ENCODE measurements at regions not wholly inside any gene's neighbourhood (a gene's known extent, or its start where the extent isn't known, plus 50 kb on each side); places are given as distances from the start of the nearest gene placed in this dataset.

DNA sequence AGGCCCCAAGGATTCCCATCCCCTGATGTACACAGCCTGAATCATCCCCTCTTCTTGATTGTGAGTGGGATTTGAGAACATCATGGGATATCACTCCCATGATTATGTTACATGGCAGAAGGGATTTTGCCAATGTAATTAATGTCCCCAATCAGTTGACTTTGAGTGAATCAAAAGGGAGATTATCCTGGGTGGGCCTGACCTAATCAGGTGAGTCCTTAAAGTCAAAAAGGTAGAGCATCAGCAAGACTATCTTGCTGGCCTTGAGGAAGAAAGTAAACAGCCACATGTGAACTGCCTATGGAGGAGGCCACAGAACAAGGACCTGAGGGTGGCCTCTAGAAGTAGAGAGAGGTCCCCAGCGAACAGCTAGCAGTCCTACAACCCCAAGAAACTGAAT, 203.1 kb upstream of the ATP6AP2 start:
- TF ChIP-seq MXI1 (conservative IDR thresholded peaks at IDR 0.05; ENCODE audit: poor library complexity, severe bottlenecking) (no peak), RAD21 (conservative IDR thresholded peaks at IDR 0.05) (no peak), POLR2AphosphoS5 (IDR thresholded peaks at IDR 0.05) (no peak)
- TF ChIP-seq, protein P1, sequence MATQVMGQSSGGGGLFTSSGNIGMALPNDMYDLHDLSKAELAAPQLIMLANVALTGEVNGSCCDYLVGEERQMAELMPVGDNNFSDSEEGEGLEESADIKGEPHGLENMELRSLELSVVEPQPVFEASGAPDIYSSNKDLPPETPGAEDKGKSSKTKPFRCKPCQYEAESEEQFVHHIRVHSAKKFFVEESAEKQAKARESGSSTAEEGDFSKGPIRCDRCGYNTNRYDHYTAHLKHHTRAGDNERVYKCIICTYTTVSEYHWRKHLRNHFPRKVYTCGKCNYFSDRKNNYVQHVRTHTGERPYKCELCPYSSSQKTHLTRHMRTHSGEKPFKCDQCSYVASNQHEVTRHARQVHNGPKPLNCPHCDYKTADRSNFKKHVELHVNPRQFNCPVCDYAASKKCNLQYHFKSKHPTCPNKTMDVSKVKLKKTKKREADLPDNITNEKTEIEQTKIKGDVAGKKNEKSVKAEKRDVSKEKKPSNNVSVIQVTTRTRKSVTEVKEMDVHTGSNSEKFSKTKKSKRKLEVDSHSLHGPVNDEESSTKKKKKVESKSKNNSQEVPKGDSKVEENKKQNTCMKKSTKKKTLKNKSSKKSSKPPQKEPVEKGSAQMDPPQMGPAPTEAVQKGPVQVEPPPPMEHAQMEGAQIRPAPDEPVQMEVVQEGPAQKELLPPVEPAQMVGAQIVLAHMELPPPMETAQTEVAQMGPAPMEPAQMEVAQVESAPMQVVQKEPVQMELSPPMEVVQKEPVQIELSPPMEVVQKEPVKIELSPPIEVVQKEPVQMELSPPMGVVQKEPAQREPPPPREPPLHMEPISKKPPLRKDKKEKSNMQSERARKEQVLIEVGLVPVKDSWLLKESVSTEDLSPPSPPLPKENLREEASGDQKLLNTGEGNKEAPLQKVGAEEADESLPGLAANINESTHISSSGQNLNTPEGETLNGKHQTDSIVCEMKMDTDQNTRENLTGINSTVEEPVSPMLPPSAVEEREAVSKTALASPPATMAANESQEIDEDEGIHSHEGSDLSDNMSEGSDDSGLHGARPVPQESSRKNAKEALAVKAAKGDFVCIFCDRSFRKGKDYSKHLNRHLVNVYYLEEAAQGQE (IDR thresholded peaks at IDR 0.05; ENCODE audit: borderline replicate concordance): no peak
- TF ChIP-seq, protein P2, sequence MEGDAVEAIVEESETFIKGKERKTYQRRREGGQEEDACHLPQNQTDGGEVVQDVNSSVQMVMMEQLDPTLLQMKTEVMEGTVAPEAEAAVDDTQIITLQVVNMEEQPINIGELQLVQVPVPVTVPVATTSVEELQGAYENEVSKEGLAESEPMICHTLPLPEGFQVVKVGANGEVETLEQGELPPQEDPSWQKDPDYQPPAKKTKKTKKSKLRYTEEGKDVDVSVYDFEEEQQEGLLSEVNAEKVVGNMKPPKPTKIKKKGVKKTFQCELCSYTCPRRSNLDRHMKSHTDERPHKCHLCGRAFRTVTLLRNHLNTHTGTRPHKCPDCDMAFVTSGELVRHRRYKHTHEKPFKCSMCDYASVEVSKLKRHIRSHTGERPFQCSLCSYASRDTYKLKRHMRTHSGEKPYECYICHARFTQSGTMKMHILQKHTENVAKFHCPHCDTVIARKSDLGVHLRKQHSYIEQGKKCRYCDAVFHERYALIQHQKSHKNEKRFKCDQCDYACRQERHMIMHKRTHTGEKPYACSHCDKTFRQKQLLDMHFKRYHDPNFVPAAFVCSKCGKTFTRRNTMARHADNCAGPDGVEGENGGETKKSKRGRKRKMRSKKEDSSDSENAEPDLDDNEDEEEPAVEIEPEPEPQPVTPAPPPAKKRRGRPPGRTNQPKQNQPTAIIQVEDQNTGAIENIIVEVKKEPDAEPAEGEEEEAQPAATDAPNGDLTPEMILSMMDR (IDR thresholded peaks at IDR 0.05; ENCODE audit: poor library complexity, severe bottlenecking): no peak

Data from neural cell (in vitro differentiated cells).